BE2C (cell line): ENCODE measurements at regions not wholly inside any gene's neighbourhood (a gene's known extent, or its start where the extent isn't known, plus 50 kb on each side); places are given as distances from the start of the nearest gene placed in this dataset.

Experiments used
- DNase-seq: peaks from one replicate; pipeline ENCODE4 v3.0.0-alpha.2; 2020
- H3K27me3 ChIP-seq: fragments of 250-450 bp; sonication (Bioruptor Pico); 2 replicates; pipeline ENCODE4 v1.5.1; 2020; ENCODE audit warnings: mild to moderate bottlenecking
- H3K36me3 ChIP-seq: fragments of 250-450 bp; sonication (Bioruptor Pico); 2 replicates; pipeline ENCODE4 v1.5.1; 2020; ENCODE audit warnings: mild to moderate bottlenecking
- H3K4me1 ChIP-seq: fragments of 250-450 bp; sonication (Bioruptor Pico); 2 replicates; pipeline ENCODE4 v1.5.1; 2020
- H3K4me3 ChIP-seq: 2 replicates; pipeline ENCODE4 v1.5.1; 2011; ENCODE audit warnings: low read depth, low read length
- H3K9me3 ChIP-seq: fragments of 250-450 bp; sonication (Bioruptor Pico); 2 replicates; pipeline ENCODE4 v1.5.1; 2020
- CTCF ChIP-seq: IDR thresholded peaks from 2 replicates; pipeline ENCODE4 v1.5.1; 2012; ENCODE audit warnings: mild to moderate bottlenecking, low read depth, low read length

DNA sequence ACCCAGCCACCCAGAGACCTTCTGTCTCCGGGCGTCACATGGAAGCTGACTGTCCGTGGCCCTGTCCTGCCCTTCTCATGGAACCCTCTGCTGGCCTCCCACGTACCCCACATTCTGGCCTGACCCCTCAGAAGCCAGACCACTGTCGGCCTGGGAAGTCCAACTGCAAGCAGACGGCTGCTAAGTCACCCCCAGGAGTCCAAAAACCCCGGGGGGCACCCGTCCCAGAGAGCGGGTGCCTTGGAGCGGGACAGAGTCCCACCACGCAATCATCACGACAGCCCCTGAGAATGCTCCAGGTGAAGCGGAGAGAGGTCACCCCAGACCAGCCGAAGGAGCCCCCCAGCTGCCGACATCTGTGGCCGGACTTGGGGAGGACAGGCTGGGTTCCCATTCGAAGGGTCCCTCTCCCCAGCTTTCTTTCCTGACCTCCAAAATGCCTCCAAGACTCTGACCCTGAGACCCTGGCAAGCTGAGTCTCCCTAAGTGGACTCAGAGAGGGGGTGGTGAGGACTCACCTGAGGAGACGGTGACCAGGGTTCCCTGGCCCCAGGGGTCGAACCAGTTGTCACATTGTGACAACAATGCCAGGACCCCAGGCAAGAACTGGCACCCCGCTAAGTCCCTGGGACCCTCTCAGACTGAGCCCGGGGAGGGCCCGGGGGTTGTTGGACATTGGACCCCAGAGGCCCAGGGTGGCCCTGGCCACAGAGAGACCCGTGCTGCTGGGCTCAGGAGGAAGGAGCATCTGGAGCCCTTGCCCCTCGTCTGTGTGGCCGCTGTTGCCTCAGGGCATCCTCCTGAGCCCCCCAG is 337.1 kb downstream of the TMEM121 start:
- TF ChIP-seq CTCF = no peak
- Histone ChIP-seq H3K4me3 (no peak overlapping the region), H3K27me3 (no peaks in the 10 kb centered on the region), H3K9me3 (no peaks in the 10 kb centered on the region), H3K4me1 (peaks cover 15% of the 10 kb centered on the region), H3K36me3 (no peaks in the 10 kb centered on the region)
- DNase-seq = peak; percentile 6

- H3K27me3 ChIP-seq = no peaks in the 10 kb centered on the region
- no peak overlapping the region for H3K4me3 ChIP-seq
- peaks cover 15% of the 10 kb centered on the region for H3K4me1 ChIP-seq
- no peaks in the 10 kb centered on the region for H3K36me3 ChIP-seq
- no peak for DNase-seq
- TF ChIP-seq CTCF = no peak
- no peaks in the 10 kb centered on the region for H3K9me3 ChIP-seq
Measured at GRCh38 chr14:105864116-105864515, 337.7 kb downstream of the TMEM121 start.

DNA sequence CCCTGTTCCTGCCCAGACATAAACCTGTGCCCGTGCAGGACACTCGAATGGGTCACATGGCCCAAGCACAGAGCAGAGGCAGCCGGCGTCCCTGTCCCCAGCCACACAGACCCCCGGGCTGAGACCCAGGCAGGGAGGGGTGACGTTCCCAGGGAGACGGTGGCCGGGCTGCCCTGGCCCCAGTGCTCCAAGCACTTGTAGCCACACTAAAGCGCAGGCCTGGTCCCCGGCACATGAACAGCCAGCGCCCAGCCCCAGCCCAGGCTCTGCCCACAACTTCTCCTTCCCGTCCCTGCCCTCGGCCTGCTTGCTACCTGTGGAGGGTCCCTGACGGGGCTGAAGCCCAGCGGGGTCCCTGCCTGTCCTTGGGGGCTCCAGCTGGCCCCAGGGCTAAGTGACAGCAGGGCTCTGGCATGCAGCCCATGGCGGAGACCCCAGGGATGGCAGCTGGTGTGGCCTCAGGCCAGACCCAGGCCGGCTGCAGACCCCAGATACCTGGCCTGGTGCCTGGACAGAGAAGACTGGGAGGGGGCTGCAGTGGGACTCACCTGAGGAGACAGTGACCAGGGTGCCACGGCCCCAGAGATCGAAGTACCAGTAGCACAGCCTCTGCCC is 338.4 kb downstream of the TMEM121 start:
- Histone ChIP-seq H3K4me1 (peaks cover 15% of the 10 kb centered on the region), H3K9me3 (no peaks in the 10 kb centered on the region), H3K4me3 (no peak overlapping the region), H3K27me3 (no peaks in the 10 kb centered on the region), H3K36me3 (no peaks in the 10 kb centered on the region)
- no peak for TF ChIP-seq CTCF
- DNase-seq = peak; percentile 38

- no peaks in the 10 kb centered on the region for H3K27me3 ChIP-seq
- H3K9me3 ChIP-seq = no peaks in the 10 kb centered on the region
Measured at GRCh38 chr14:105865266-105865903, 339.0 kb downstream of the TMEM121 start.

GRCh38 chr14:105865904-105866840 is 339.8 kb downstream of the TMEM121 start:
- Histone ChIP-seq H3K9me3 (no peaks in the 10 kb centered on the region), H3K4me1 (peaks cover 15% of the 10 kb centered on the region), H3K36me3 (no peaks in the 10 kb centered on the region), H3K27me3 (no peaks in the 10 kb centered on the region), H3K4me3 (no peak overlapping the region)
- no peak for TF ChIP-seq CTCF
- DNase-seq = peak; percentile 8

More at GRCh38 chr14:105865266-105865903, 339.0 kb downstream of the TMEM121 start:
- TF ChIP-seq CTCF = no peak
- peak; percentile 73 for DNase-seq
- Histone ChIP-seq H3K4me3 (no peak overlapping the region), H3K36me3 (no peaks in the 10 kb centered on the region), H3K4me1 (peaks cover 15% of the 10 kb centered on the region)
